CD14-positive monocyte (primary cell): ENCODE measurements at regions not wholly inside any gene's neighbourhood (a gene's known extent, or its start where the extent isn't known, plus 50 kb on each side); places are given as distances from the start of the nearest gene placed in this dataset.

Source experiments
- DNase-seq, 3 donors: peaks; one replicate each; pipeline ENCODE4 v3.0.0-alpha.2; 2011 to 2022
- H2AFZ ChIP-seq: 2 replicates; pipeline ENCODE4 v1.6.0; 2012; ENCODE audit warnings: mild to moderate bottlenecking, low read depth, low read length, inconsistent platforms; ENCODE audit not compliant: insufficient read depth, poor library complexity, severe bottlenecking
- H3K27ac ChIP-seq, 2 donors: 1 replicate in 1 of 2; 2 replicates in 1 of 2; pipeline ENCODE4 v1.5.1; 2012 to 2013; ENCODE audit warnings: low read length in 2 of 2, control low read depth in 1 of 2, inconsistent platforms in 1 of 2, low read depth in 1 of 2, mild to moderate bottlenecking in 1 of 2
- H3K27me3 ChIP-seq, 2 donors: one replicate each; pipeline versions ENCODE4 v1.6.0 to v1.6.1; 2011 to 2013; ENCODE audit warnings: low read length in 2 of 2; ENCODE audit not compliant: control insufficient read depth in 2 of 2, insufficient read depth in 2 of 2
- H3K36me3 ChIP-seq, 2 donors: replicated peaks in 1 of 2; 1 replicate in 1 of 2; 2 replicates in 1 of 2; pipeline versions ENCODE4 v1.5.1 to v1.6.1; 2012 to 2013; ENCODE audit warnings: low read length in 2 of 2, control low read depth in 1 of 2, inconsistent platforms in 1 of 2, mild to moderate bottlenecking in 1 of 2; ENCODE audit not compliant: insufficient read depth in 2 of 2, control insufficient read depth in 1 of 2
- H3K4me1 ChIP-seq, 2 donors: 1 replicate in 1 of 2; 2 replicates in 1 of 2; pipeline versions ENCODE4 v1.5.1 to v1.6.1; 2012 to 2013; ENCODE audit warnings: low read length in 2 of 2, control low read depth in 1 of 2, inconsistent platforms in 1 of 2, mild to moderate bottlenecking in 1 of 2, moderate library complexity in 1 of 2; ENCODE audit not compliant: insufficient read depth in 2 of 2, control insufficient read depth in 1 of 2
- H3K4me2 ChIP-seq: replicated peaks from 2 replicates; pipeline ENCODE3; 2012; ENCODE audit warnings: low read length, moderate library complexity, mild to moderate bottlenecking; ENCODE audit not compliant: poor library complexity, severe bottlenecking; ENCODE audit errors: extremely low read depth
- H3K4me3 ChIP-seq, 3 experiments: fragments of 200-600 bp in 1 of 3; sonication (generic) in 1 of 3; replicated peaks in 1 of 3; 1 replicate in 2 of 3; 2 replicates in 1 of 3; pipeline ENCODE4 v1.5.1; 2011 to 2013; ENCODE audit warnings: low read length in 3 of 3, mild to moderate bottlenecking in 3 of 3, control low read depth in 2 of 3, low read depth in 2 of 3, inconsistent platforms in 1 of 3, moderate library complexity in 1 of 3
- H3K79me2 ChIP-seq: 2 replicates; pipeline ENCODE4 v1.6.0; 2012; ENCODE audit warnings: mild to moderate bottlenecking, control low read depth, inconsistent platforms, low read length, moderate library complexity; ENCODE audit not compliant: insufficient read depth
- H3K9ac ChIP-seq: 2 replicates; pipeline ENCODE4 v1.6.0; 2017; ENCODE audit warnings: low read length, mild to moderate bottlenecking; ENCODE audit not compliant: insufficient read depth, poor library complexity, severe bottlenecking
- H3K9me3 ChIP-seq, 2 donors: replicated peaks in 1 of 2; 1 replicate in 1 of 2; 2 replicates in 1 of 2; pipeline versions ENCODE4 v1.5.1 to v1.6.1; 2012 to 2013; ENCODE audit warnings: low read length in 2 of 2, control low read depth in 1 of 2; ENCODE audit not compliant: control insufficient read depth in 1 of 2, insufficient read depth in 1 of 2
- H4K20me1 ChIP-seq: 2 replicates; pipeline ENCODE4 v1.6.0; 2012; ENCODE audit warnings: mild to moderate bottlenecking, low read length, control low read depth, moderate library complexity; ENCODE audit not compliant: insufficient read depth
- H3K27ac Mint-ChIP-seq, 7 donors: one replicate each; pipeline ENCODE4 v1.8.0; 2020; ENCODE audit warnings: mild to moderate bottlenecking in 7 of 7, mixed read lengths in 7 of 7, moderate library complexity in 6 of 7, inconsistent platforms in 2 of 7
- H3K27me3 Mint-ChIP-seq, 3 donors: one replicate each; pipeline ENCODE4 v1.8.0; 2021 to 2022; ENCODE audit warnings: low read depth in 3 of 3, mild to moderate bottlenecking in 3 of 3, mixed read lengths in 3 of 3, moderate library complexity in 3 of 3, inconsistent platforms in 1 of 3
- H3K36me3 Mint-ChIP-seq, 2 donors: one replicate each; pipeline ENCODE4 v1.8.0; 2020; ENCODE audit warnings: mixed read lengths in 2 of 2, inconsistent platforms in 1 of 2, mild to moderate bottlenecking in 1 of 2
- H3K4me1 Mint-ChIP-seq: one replicate; pipeline ENCODE4 v1.8.0; 2020; ENCODE audit warnings: mild to moderate bottlenecking, mixed read lengths
- H3K4me3 Mint-ChIP-seq, 2 donors: one replicate each; pipeline ENCODE4 v1.8.0; 2020; ENCODE audit warnings: mild to moderate bottlenecking in 2 of 2, mixed read lengths in 2 of 2, moderate library complexity in 1 of 2
- H3K9me3 Mint-ChIP-seq, 7 donors: one replicate each; pipeline ENCODE4 v1.8.0; 2020 to 2022; ENCODE audit warnings: mixed read lengths in 7 of 7, mild to moderate bottlenecking in 6 of 7, moderate library complexity in 6 of 7, inconsistent platforms in 2 of 7
- CTCF ChIP-seq: fragments of 200-600 bp; IDR thresholded peaks from one replicate; pipeline ENCODE4 v1.8.0; 2022; ENCODE audit warnings: antibody characterized with exemption, mild to moderate bottlenecking
- WGBS: methylation state at CpG from one replicate; pipeline ENCODE4 v1.1.5; 2013; ENCODE audit warnings: missing lambda C conversion rate; ENCODE audit not compliant: insufficient coverage; 5-methylcytosine and 5-hydroxymethylcytosine counted together
- intact Hi-C, 2 donors: fragments of 100-400 bp; cut with micrococcal nuclease; formaldehyde crosslinking; loops; one replicate each; pipeline versions ENCODE4 v1.15.0 to v1.15.1; 2023

- Histone ChIP-seq H3K36me3 (no peaks in the 10 kb centered on the region), H3K4me3 (no peak overlapping the region), H3K4me1 (no peaks in the 10 kb centered on the region), H3K27me3 (no peaks in the 10 kb centered on the region), H3K9ac (no peak overlapping the region), H2AFZ (no peak overlapping the region), H4K20me1 (no peaks in the 10 kb centered on the region), H3K27ac (no peak overlapping the region), H3K79me2 (no peaks in the 10 kb centered on the region), H3K4me2 (no peak overlapping the region), H3K9me3 (no peaks in the 10 kb centered on the region)
- Mint-ChIP-seq H3K4me3 (no peak overlapping the region), H3K36me3 (no peaks in the 10 kb centered on the region), H3K27ac (no peak overlapping the region), H3K27me3 (peaks cover 0 to 6% (median 0%) of the 10 kb centered on the region in 3 donors), H3K9me3 (no peaks in the 10 kb centered on the region), H3K4me1 (no peaks in the 10 kb centered on the region)
- DNase-seq = no peak
- intact Hi-C loops = no loop called here
- no peak for TF ChIP-seq CTCF
Measured at GRCh38 chr3:88209356-88209755, 59.6 kb downstream of the C3orf38 start.

- no peak overlapping the region for H3K4me3 ChIP-seq
- 85% methylated on average over 2 of the region's 2 CpGs for WGBS
- H3K27me3 ChIP-seq = no peaks in the 10 kb centered on the region
- H3K9me3 ChIP-seq = no peaks in the 10 kb centered on the region
- TF ChIP-seq CTCF = no peak
- no peaks in the 10 kb centered on the region for H3K36me3 ChIP-seq
- intact Hi-C loops = no loop called here
- no peaks in the 10 kb centered on the region for H4K20me1 ChIP-seq
- Mint-ChIP-seq H3K4me3 (no peak overlapping the region), H3K27me3 (peaks cover 0 to 6% (median 2%) of the 10 kb centered on the region in 3 donors), H3K36me3 (no peaks in the 10 kb centered on the region), H3K4me1 (no peaks in the 10 kb centered on the region), H3K9me3 (peaks cover 0 to 2% (median 0%) of the 10 kb centered on the region in 7 donors), H3K27ac (no peak overlapping the region)
- no peaks in the 10 kb centered on the region for H3K4me1 ChIP-seq
- DNase-seq = no peak
- H3K79me2 ChIP-seq = no peaks in the 10 kb centered on the region
- no peak overlapping the region for H3K9ac ChIP-seq
- no peak overlapping the region for H3K4me2 ChIP-seq
- no peak overlapping the region for H2AFZ ChIP-seq
- H3K27ac ChIP-seq = no peak overlapping the region
Measured at GRCh38 chr3:88211096-88211890, 61.5 kb downstream of the C3orf38 start.
